WTC11 (cell line): ENCODE measurements at regions not wholly inside any gene's neighbourhood (a gene's known extent, or its start where the extent isn't known, plus 50 kb on each side); places are given as distances from the start of the nearest gene placed in this dataset.

Experiments used
- CBFB ChIP-seq: sonication (generic); formaldehyde crosslinking; IDR thresholded peaks from 2 replicates; pipeline ENCODE4 v1.8.1; 2022; ENCODE audit warnings: mild to moderate bottlenecking, low read depth, missing genetic modification reagents
- CTCF ChIP-seq: fragments of 200-600 bp; IDR thresholded peaks from 2 replicates; pipeline ENCODE4 v1.8.0; 2022; ENCODE audit warnings: antibody characterized with exemption
- ESRRA ChIP-seq: sonication (generic); formaldehyde crosslinking; IDR thresholded peaks from 2 replicates; pipeline ENCODE4 v1.8.1; 2022; ENCODE audit warnings: mild to moderate bottlenecking, missing genetic modification reagents, borderline replicate concordance
- FOXK1 ChIP-seq: sonication (generic); formaldehyde crosslinking; IDR thresholded peaks from 2 replicates; pipeline ENCODE4 v1.8.0; 2022; ENCODE audit warnings: mild to moderate bottlenecking, moderate library complexity, missing genetic modification reagents
- GRHL2 ChIP-seq: fragments of 250-450 bp; sonication (Bioruptor Pico); IDR thresholded peaks from 2 replicates; pipeline ENCODE4 v1.8.0; 2022; ENCODE audit warnings: mild to moderate bottlenecking, moderate library complexity; ENCODE audit not compliant: insufficient replicate concordance, severe bottlenecking
- JAZF1 ChIP-seq: fragments of 250-450 bp; sonication (Bioruptor Pico); IDR thresholded peaks from 2 replicates; pipeline ENCODE4 v1.9.0; 2021; ENCODE audit warnings: moderate library complexity, mild to moderate bottlenecking, inconsistent platforms
- NR2C2 ChIP-seq: sonication (generic); formaldehyde crosslinking; IDR thresholded peaks from 2 replicates; pipeline ENCODE4 v1.8.0; 2022; ENCODE audit warnings: mild to moderate bottlenecking, missing genetic modification reagents
- SMAD4 ChIP-seq: sonication (generic); formaldehyde crosslinking; IDR thresholded peaks from 2 replicates; pipeline ENCODE4 v1.8.0; 2022; ENCODE audit warnings: mild to moderate bottlenecking, missing genetic modification reagents
- SOX15 ChIP-seq: fragments of 250-450 bp; sonication (Bioruptor Pico); IDR thresholded peaks from 2 replicates; pipeline ENCODE4 v1.9.0; 2021; ENCODE audit warnings: mild to moderate bottlenecking
- STAT6 ChIP-seq: sonication (generic); formaldehyde crosslinking; conservative IDR thresholded peaks from 2 replicates; pipeline ENCODE4 v1.8.1; 2023; ENCODE audit warnings: mild to moderate bottlenecking, low read depth, missing genetic modification reagents, moderate library complexity
- ZBTB21 ChIP-seq: sonication (generic); formaldehyde crosslinking; IDR thresholded peaks from 2 replicates; pipeline ENCODE4 v1.8.1; 2023; ENCODE audit warnings: mild to moderate bottlenecking, missing genetic modification reagents, borderline replicate concordance

- TF ChIP-seq CTCF (no peak), JAZF1 (CRISPR knock-in tag) (no peak), GRHL2 (CRISPR knock-in tag) (no peak), ESRRA (CRISPR knock-in tag) (no peak), SMAD4 (CRISPR knock-in tag) (no peak), FOXK1 (CRISPR knock-in tag) (no peak), ZBTB21 (CRISPR knock-in tag) (no peak), NR2C2 (no peak), STAT6 (CRISPR knock-in tag) (no peak), SOX15 (CRISPR knock-in tag) (no peak), CBFB (CRISPR knock-in tag) (no peak)
These were observed 307.3 kb upstream of the RBMS3 start for GRCh38 chr3:28973609-28974008.
